Endothelial cell of umbilical vein (primary cell): ENCODE measurements at regions not wholly inside any gene's neighbourhood (a gene's known extent, or its start where the extent isn't known, plus 50 kb on each side); places are given as distances from the start of the nearest gene placed in this dataset.

Experiments
- BruUV-seq: library from RNA; stranded (reverse); fragments of 400-500 nt; replicated peaks from 2 replicates; lab custom pipeline; 2021; lab: Mats Ljungman, UMichigan
- CTCF ChIA-PET: fragments of 300-600, 350-600 bp; sonication (Branson Sonifier 250); formaldehyde crosslinking; loops from one replicate; lab custom pipeline; 2021; ENCODE audit warnings: antibody characterized with exemption, inconsistent platforms; lab: Charles Lee
- POLR2A ChIA-PET: fragments of 300-600, 350-600 bp; sonication (Branson Sonifier 250); formaldehyde crosslinking; loops from one replicate; lab custom pipeline; 2021; ENCODE audit warnings: antibody characterized with exemption, inconsistent platforms; lab: Charles Lee
- DNase-seq: peaks from one replicate; pipeline ENCODE4 v3.0.0-alpha.2; 2011; ENCODE audit warnings: low read depth, low spot score
- FAIRE-seq: peaks from 2 replicates; lab custom pipeline; 2011; peaks lifted over from hg19 to GRCh38; lab: Jason Lieb, UNC
- H2AFZ ChIP-seq: 2 replicates; pipeline ENCODE4 v1.6.0; 2012; ENCODE audit warnings: low read depth, low read length, control low read depth, inconsistent platforms
- H3K27ac ChIP-seq: 2 replicates; pipeline ENCODE4 v1.5.1; 2011; ENCODE audit warnings: low read depth, mild to moderate bottlenecking, control low read depth, low read length, moderate library complexity; ENCODE audit not compliant: insufficient read depth
- H3K27me3 ChIP-seq, 2 experiments: 2 replicates each; pipeline versions ENCODE4 v1.6.0 to v1.6.1; 2011; ENCODE audit warnings: low read length in 2 of 2, mixed read lengths in 1 of 2; ENCODE audit not compliant: control insufficient read depth in 2 of 2, insufficient read depth in 2 of 2
- H3K36me3 ChIP-seq, 2 experiments: 2 replicates in 1 of 2; 3 replicates in 1 of 2; pipeline ENCODE4 v1.5.1; 2011; ENCODE audit warnings: low read length in 2 of 2, mild to moderate bottlenecking in 1 of 2, moderate library complexity in 1 of 2; ENCODE audit not compliant: control insufficient read depth in 2 of 2, insufficient read depth in 2 of 2; ENCODE audit errors: extremely low read depth in 1 of 2
- H3K4me1 ChIP-seq: 3 replicates; pipeline ENCODE4 v1.5.1; 2011; ENCODE audit warnings: mild to moderate bottlenecking, low read length; ENCODE audit not compliant: control insufficient read depth, insufficient read depth; ENCODE audit errors: extremely low read depth
- H3K4me2 ChIP-seq: 2 replicates; pipeline ENCODE4 v1.6.1; 2011; ENCODE audit warnings: low read length, control low read depth, mixed read lengths; ENCODE audit not compliant: insufficient read depth
- H3K4me3 ChIP-seq, 3 experiments: fragments of 200-600 bp in 1 of 3; sonication (generic), shearing (Covaris generic) in 1 of 3; replicated peaks in 1 of 3; 2 replicates each; pipeline ENCODE4 v1.5.1; 2011 to 2016; ENCODE audit warnings: control low read depth in 3 of 3, low read length in 3 of 3, mild to moderate bottlenecking in 2 of 3, inconsistent platforms in 1 of 3, low read depth in 1 of 3, moderate library complexity in 1 of 3; ENCODE audit not compliant: insufficient read depth in 1 of 3
- H3K79me2 ChIP-seq: 2 replicates; pipeline ENCODE4 v1.6.0; 2012; ENCODE audit warnings: low read length, inconsistent platforms; ENCODE audit not compliant: control insufficient read depth, insufficient read depth
- H3K9ac ChIP-seq: replicated peaks from 2 replicates; pipeline ENCODE3; 2011; ENCODE audit warnings: low read length, control low read depth; ENCODE audit not compliant: insufficient read depth; ENCODE audit errors: extremely low read depth
- H3K9me1 ChIP-seq: replicated peaks from 3 replicates; pipeline ENCODE4 v1.6.0; 2011; ENCODE audit warnings: mild to moderate bottlenecking, low read length; ENCODE audit not compliant: control insufficient read depth, insufficient read depth; ENCODE audit errors: extremely low read depth
- H3K9me3 ChIP-seq: replicated peaks from 2 replicates; pipeline ENCODE4 v1.5.1; 2012; ENCODE audit warnings: low read length, inconsistent platforms; ENCODE audit not compliant: control insufficient read depth, insufficient read depth
- H4K20me1 ChIP-seq: replicated peaks from 2 replicates; pipeline ENCODE3; 2011; ENCODE audit warnings: mild to moderate bottlenecking, low read length; ENCODE audit not compliant: control insufficient read depth, insufficient read depth; ENCODE audit errors: extremely low read depth
- CTCF ChIP-seq, 2 donors: IDR thresholded peaks; 1 replicate in 1 of 2; 2 replicates in 1 of 2; pipeline ENCODE4 v1.5.1; 2011; ENCODE audit warnings: low read length in 2 of 2, mild to moderate bottlenecking in 2 of 2, moderate library complexity in 2 of 2, control low read depth in 1 of 2, inconsistent platforms in 1 of 2, low read depth in 1 of 2; ENCODE audit not compliant: insufficient read depth in 1 of 2; ENCODE audit errors: extremely low read depth in 1 of 2
- EZH2 ChIP-seq: IDR thresholded peaks from 2 replicates; pipeline ENCODE4 v1.6.1; 2012; ENCODE audit warnings: borderline replicate concordance, low read depth, mild to moderate bottlenecking, moderate library complexity, low read length, inconsistent platforms; ENCODE audit not compliant: severe bottlenecking
- FOS ChIP-seq: IDR thresholded peaks from 2 replicates; pipeline ENCODE4 v1.6.1; 2011; ENCODE audit warnings: mild to moderate bottlenecking, low read length, moderate library complexity, borderline replicate concordance; ENCODE audit not compliant: insufficient read depth
- GATA2 ChIP-seq: IDR thresholded peaks from 2 replicates; pipeline ENCODE4 v1.7.0; 2011; ENCODE audit warnings: low read depth, mild to moderate bottlenecking, moderate library complexity, mixed read lengths, low read length; ENCODE audit not compliant: insufficient read length, insufficient read depth
- JUN ChIP-seq: IDR thresholded peaks from 2 replicates; pipeline ENCODE4 v1.6.1; 2011; ENCODE audit warnings: borderline replicate concordance, low read depth; ENCODE audit not compliant: insufficient read length, insufficient read depth
- MAX ChIP-seq: IDR thresholded peaks from 2 replicates; pipeline ENCODE4 v1.6.1; 2011; ENCODE audit not compliant: insufficient read depth, insufficient read length
- MYC ChIP-seq: IDR thresholded peaks from one replicate; pipeline ENCODE4 v1.6.1; 2011; ENCODE audit warnings: mild to moderate bottlenecking, low read depth, low read length
- POLR2A ChIP-seq: IDR thresholded peaks from 2 replicates; pipeline ENCODE4 v1.6.1; 2012; ENCODE audit warnings: low read depth, mild to moderate bottlenecking, control low read depth, low read length
- POLR2AphosphoS5 ChIP-seq: IDR thresholded peaks from 2 replicates; pipeline ENCODE4 v1.6.1; 2012; ENCODE audit warnings: low read depth, mild to moderate bottlenecking, control low read depth, low read length, moderate library complexity; ENCODE audit not compliant: insufficient read depth
- dilution Hi-C: fragments of 300-500 bp; cut with MboI; formaldehyde crosslinking; loops from one replicate; pipeline ENCODE4 v1.15.0; 2019; ENCODE audit warnings: low sequenced_read_pairs; ENCODE audit not compliant: extremely low pct_ligation_motif_present
- intact Hi-C: fragments of 100-400 bp; cut with micrococcal nuclease; formaldehyde crosslinking; loops from one replicate; pipeline ENCODE4 v1.10.0; 2022

GRCh38 chr10:53122281-53122680, 349.7 kb upstream of the MBL2 start:
- Histone ChIP-seq H3K4me2 (no peak overlapping the region), H3K79me2 (no peaks in the 10 kb centered on the region), H3K9me1 (no peaks in the 10 kb centered on the region), H3K4me3 (no peak overlapping the region), H3K4me1 (no peaks in the 10 kb centered on the region), H3K9me3 (no peaks in the 10 kb centered on the region), H3K27ac (no peak overlapping the region), H3K27me3 (no peaks in the 10 kb centered on the region), H4K20me1 (no peaks in the 10 kb centered on the region), H2AFZ (no peak overlapping the region), H3K36me3 (no peaks in the 10 kb centered on the region), H3K9ac (no peak overlapping the region)
- FAIRE-seq (no peak), DNase-seq (no peak)
- no peak for TF ChIP-seq FOS
- no peak for TF ChIP-seq JUN
- no peak for TF ChIP-seq GATA2
- TF ChIP-seq EZH2: no peak
- no peak for TF ChIP-seq MAX
- no peak for TF ChIP-seq CTCF (IDR thresholded peaks at IDR 0.05; ENCODE audit: extremely low read depth in 1 of 2, insufficient read depth in 1 of 2, low read depth in 1 of 2, low read length in 2 of 2)
- no peak for TF ChIP-seq POLR2AphosphoS5
- TF ChIP-seq MYC: no peak
- TF ChIP-seq POLR2A: no peak
- ChIA-PET POLR2A (no interaction called here), CTCF (no interaction called here)
- intact Hi-C loops (no loop called here), dilution Hi-C loops (no loop called here)
- BruUV-seq: no TSS peak
